Effector memory CD4-positive, alpha-beta T cell (primary cell): ENCODE measurements at regions not wholly inside any gene's neighbourhood (a gene's known extent, or its start where the extent isn't known, plus 50 kb on each side); places are given as distances from the start of the nearest gene placed in this dataset.

Experiments used
- DNase-seq, 3 donors: peaks; one replicate each; pipeline ENCODE4 v3.0.0-alpha.2; 2020
- H3K27ac ChIP-seq: 2 replicates; pipeline ENCODE4 v1.7.0; 2013; ENCODE audit warnings: mild to moderate bottlenecking, low read length, moderate library complexity; ENCODE audit not compliant: insufficient read depth, poor library complexity, severe bottlenecking
- H3K27me3 ChIP-seq: replicated peaks from 2 replicates; pipeline ENCODE4 v1.7.0; 2013; ENCODE audit warnings: mild to moderate bottlenecking, low read length; ENCODE audit not compliant: insufficient read depth, control insufficient read depth, poor library complexity, severe bottlenecking
- H3K36me3 ChIP-seq: 2 replicates; pipeline ENCODE4 v1.7.0; 2013; ENCODE audit warnings: mild to moderate bottlenecking, low read length, moderate library complexity; ENCODE audit not compliant: control insufficient read depth, insufficient read depth
- H3K4me1 ChIP-seq: 2 replicates; pipeline ENCODE4 v1.7.0; 2013; ENCODE audit warnings: low read length, mild to moderate bottlenecking; ENCODE audit not compliant: control insufficient read depth, insufficient read depth, poor library complexity, severe bottlenecking
- H3K4me3 ChIP-seq: 2 replicates; pipeline ENCODE4 v1.7.0; 2013; ENCODE audit warnings: low read length, low read depth, mild to moderate bottlenecking; ENCODE audit not compliant: insufficient read depth, poor library complexity, severe bottlenecking
- H3K9me3 ChIP-seq: 2 replicates; pipeline ENCODE4 v1.7.0; 2013; ENCODE audit warnings: mild to moderate bottlenecking, low read length, moderate library complexity; ENCODE audit not compliant: control insufficient read depth

- Histone ChIP-seq H3K4me3 (no peak overlapping the region), H3K36me3 (no peaks in the 10 kb centered on the region), H3K9me3 (no peaks in the 10 kb centered on the region), H3K4me1 (no peaks in the 10 kb centered on the region), H3K27ac (no peak overlapping the region), H3K27me3 (no peaks in the 10 kb centered on the region)
- DNase-seq: no peak
Measured at GRCh38 chr3:46116996-46117395, 89.7 kb upstream of the XCR1 start.

GRCh38 chr3:46114323-46114988, 87.2 kb upstream of the XCR1 start:
- DNase-seq: no peak
- peaks cover under 1% of the 10 kb centered on the region for H3K4me1 ChIP-seq
- H3K4me3 ChIP-seq: no peak overlapping the region
- H3K27ac ChIP-seq: no peak overlapping the region
- H3K9me3 ChIP-seq: no peaks in the 10 kb centered on the region
- H3K36me3 ChIP-seq: no peaks in the 10 kb centered on the region
- H3K27me3 ChIP-seq: no peaks in the 10 kb centered on the region

- Histone ChIP-seq H3K27me3 (no peaks in the 10 kb centered on the region), H3K4me3 (no peak overlapping the region), H3K36me3 (no peaks in the 10 kb centered on the region), H3K27ac (no peak overlapping the region), H3K9me3 (no peaks in the 10 kb centered on the region), H3K4me1 (peaks cover 7% of the 10 kb centered on the region)
- DNase-seq: no peak
Measured at GRCh38 chr3:46113608-46114007, 86.3 kb upstream of the XCR1 start.

- no peaks in the 10 kb centered on the region for H3K9me3 ChIP-seq
- H3K4me3 ChIP-seq: no peak overlapping the region
- DNase-seq: no peak
- H3K27ac ChIP-seq: no peak overlapping the region
- H3K36me3 ChIP-seq: no peaks in the 10 kb centered on the region
- H3K27me3 ChIP-seq: no peaks in the 10 kb centered on the region
- H3K4me1 ChIP-seq: peaks cover 7% of the 10 kb centered on the region
Measured at GRCh38 chr3:46112984-46113383, 85.7 kb upstream of the XCR1 start.

GRCh38 chr3:46112296-46112695, 85.0 kb upstream of the XCR1 start:
- no peaks in the 10 kb centered on the region for H3K9me3 ChIP-seq
- H3K4me1 ChIP-seq: peaks cover 7% of the 10 kb centered on the region
- no peaks in the 10 kb centered on the region for H3K27me3 ChIP-seq
- DNase-seq: no peak
- no peak overlapping the region for H3K27ac ChIP-seq
- no peak overlapping the region for H3K4me3 ChIP-seq
- H3K36me3 ChIP-seq: no peaks in the 10 kb centered on the region

- Histone ChIP-seq H3K9me3 (no peaks in the 10 kb centered on the region), H3K4me1 (peaks cover 7% of the 10 kb centered on the region), H3K27me3 (no peaks in the 10 kb centered on the region), H3K27ac (no peak overlapping the region), H3K4me3 (no peak overlapping the region), H3K36me3 (no peaks in the 10 kb centered on the region)
- no peak for DNase-seq
Measured at GRCh38 chr3:46110701-46111493, 83.6 kb upstream of the XCR1 start.

- Histone ChIP-seq H3K36me3 (no peaks in the 10 kb centered on the region), H3K27ac (no peak overlapping the region), H3K4me1 (peaks cover 7% of the 10 kb centered on the region), H3K27me3 (no peaks in the 10 kb centered on the region), H3K4me3 (no peak overlapping the region), H3K9me3 (no peaks in the 10 kb centered on the region)
- DNase-seq: no peak
Measured at GRCh38 chr3:46107682-46108081, 80.4 kb upstream of the XCR1 start.

- Histone ChIP-seq H3K9me3 (no peaks in the 10 kb centered on the region), H3K4me3 (no peak overlapping the region), H3K4me1 (peaks cover 7% of the 10 kb centered on the region), H3K36me3 (no peaks in the 10 kb centered on the region), H3K27ac (no peak overlapping the region), H3K27me3 (no peaks in the 10 kb centered on the region)
- DNase-seq: no peak
Measured at GRCh38 chr3:46105306-46105919, 78.1 kb upstream of the XCR1 start.

- H3K9me3 ChIP-seq: no peaks in the 10 kb centered on the region
- H3K36me3 ChIP-seq: no peaks in the 10 kb centered on the region
- H3K4me1 ChIP-seq: peaks cover 7% of the 10 kb centered on the region
- H3K27me3 ChIP-seq: no peaks in the 10 kb centered on the region
- H3K27ac ChIP-seq: no peak overlapping the region
- no peak for DNase-seq
- H3K4me3 ChIP-seq: no peak overlapping the region
Measured at GRCh38 chr3:46104706-46105105, 77.4 kb upstream of the XCR1 start.

- H3K36me3 ChIP-seq: no peaks in the 10 kb centered on the region
- H3K4me3 ChIP-seq: no peak overlapping the region
- H3K9me3 ChIP-seq: no peaks in the 10 kb centered on the region
- H3K4me1 ChIP-seq: peaks cover 15% of the 10 kb centered on the region
- no peak overlapping the region for H3K27ac ChIP-seq
- no peak for DNase-seq
- no peaks in the 10 kb centered on the region for H3K27me3 ChIP-seq
Measured at GRCh38 chr3:46102780-46103130, 75.5 kb upstream of the XCR1 start.
